ENCODE measurements at regions not wholly inside any gene's neighbourhood (a gene's known extent, or its start where the extent isn't known, plus 50 kb on each side); places are given as distances from the start of the nearest gene placed in this dataset.

GRCh38 chr4:27308379-27308778 is 447.7 kb downstream of the STIM2 start:
- Histone ChIP-seq H3K36me3 (ENCODE audit: control insufficient read depth, insufficient read depth, low read length) (no peaks in the 10 kb centered on the region), H3K4me3 (ENCODE audit: low read depth, low read length) (no peak overlapping the region), H3K27me3 (ENCODE audit: control insufficient read depth, insufficient read depth, low read length) (no peaks in the 10 kb centered on the region), H3K4me1 (ENCODE audit: control insufficient read depth, insufficient read depth, low read length) (no peaks in the 10 kb centered on the region), H3K9me3 (ENCODE audit: control insufficient read depth, insufficient read depth, low read length) (no peaks in the 10 kb centered on the region), H3K27ac (ENCODE audit: low read depth, low read length) (no peak overlapping the region)
- DNase-seq (ENCODE audit: low read depth in 4 of 6, low spot score in 6 of 6): peak in 1 of 6 donors; percentile 37
- WGBS (ENCODE audit: insufficient coverage): 82% methylated on average over 3 of the region's 6 CpGs

- H3K9me3 ChIP-seq (ENCODE audit: control insufficient read depth, insufficient read depth, low read length): no peaks in the 10 kb centered on the region
- H3K4me3 ChIP-seq (ENCODE audit: low read depth, low read length): no peak overlapping the region
- no peaks in the 10 kb centered on the region for H3K36me3 ChIP-seq (ENCODE audit: control insufficient read depth, insufficient read depth, low read length)
- H3K27me3 ChIP-seq (ENCODE audit: control insufficient read depth, insufficient read depth, low read length): no peaks in the 10 kb centered on the region
- no peaks in the 10 kb centered on the region for H3K4me1 ChIP-seq (ENCODE audit: control insufficient read depth, insufficient read depth, low read length)
- H3K27ac ChIP-seq (ENCODE audit: low read depth, low read length): no peak overlapping the region
- DNase-seq (ENCODE audit: low read depth in 4 of 6, low spot score in 6 of 6): no peak
These were observed 455.0 kb downstream of the STIM2 start for GRCh38 chr4:27315625-27316024.

- 93% methylated on average over 3 of the region's 4 CpGs for WGBS (ENCODE audit: insufficient coverage)
- H3K9me3 ChIP-seq (ENCODE audit: control insufficient read depth, insufficient read depth, low read length): no peaks in the 10 kb centered on the region
- no peak for DNase-seq (ENCODE audit: low read depth in 4 of 6, low spot score in 6 of 6)
- H3K27ac ChIP-seq (ENCODE audit: low read depth, low read length): no peak overlapping the region
- no peaks in the 10 kb centered on the region for H3K36me3 ChIP-seq (ENCODE audit: control insufficient read depth, insufficient read depth, low read length)
- H3K4me1 ChIP-seq (ENCODE audit: control insufficient read depth, insufficient read depth, low read length): no peaks in the 10 kb centered on the region
- no peaks in the 10 kb centered on the region for H3K27me3 ChIP-seq (ENCODE audit: control insufficient read depth, insufficient read depth, low read length)
- H3K4me3 ChIP-seq (ENCODE audit: low read depth, low read length): no peak overlapping the region
These were observed 455.5 kb downstream of the STIM2 start for GRCh38 chr4:27316176-27316575.

- Histone ChIP-seq H3K36me3 (ENCODE audit: control insufficient read depth, insufficient read depth, low read length) (no peaks in the 10 kb centered on the region), H3K9me3 (ENCODE audit: control insufficient read depth, insufficient read depth, low read length) (no peaks in the 10 kb centered on the region), H3K4me1 (ENCODE audit: control insufficient read depth, insufficient read depth, low read length) (no peaks in the 10 kb centered on the region), H3K27ac (ENCODE audit: low read depth, low read length) (no peak overlapping the region), H3K27me3 (ENCODE audit: control insufficient read depth, insufficient read depth, low read length) (no peaks in the 10 kb centered on the region), H3K4me3 (ENCODE audit: low read depth, low read length) (no peak overlapping the region)
- 27% methylated on average over 2 of the region's 6 CpGs for WGBS (ENCODE audit: insufficient coverage)
- peak in 2 of 6 donors; percentile 6 to 66 for DNase-seq (ENCODE audit: low read depth in 4 of 6, low spot score in 6 of 6)
These were observed 458.1 kb downstream of the STIM2 start for GRCh38 chr4:27318740-27319139.

- WGBS (ENCODE audit: insufficient coverage): 62% methylated on average over 2 of the region's 6 CpGs
- Histone ChIP-seq H3K4me1 (ENCODE audit: control insufficient read depth, insufficient read depth, low read length) (no peaks in the 10 kb centered on the region), H3K9me3 (ENCODE audit: control insufficient read depth, insufficient read depth, low read length) (no peaks in the 10 kb centered on the region), H3K36me3 (ENCODE audit: control insufficient read depth, insufficient read depth, low read length) (no peaks in the 10 kb centered on the region), H3K27ac (ENCODE audit: low read depth, low read length) (no peak overlapping the region), H3K27me3 (ENCODE audit: control insufficient read depth, insufficient read depth, low read length) (no peaks in the 10 kb centered on the region), H3K4me3 (ENCODE audit: low read depth, low read length) (no peak overlapping the region)
- DNase-seq (ENCODE audit: low read depth in 4 of 6, low spot score in 6 of 6): peak in 1 of 6 donors; percentile 76
These were observed 466.4 kb downstream of the STIM2 start for GRCh38 chr4:27326991-27327390.

GRCh38 chr4:27327421-27328181 is 467.0 kb downstream of the STIM2 start:
- H3K9me3 ChIP-seq (ENCODE audit: control insufficient read depth, insufficient read depth, low read length): no peaks in the 10 kb centered on the region
- no peaks in the 10 kb centered on the region for H3K27me3 ChIP-seq (ENCODE audit: control insufficient read depth, insufficient read depth, low read length)
- no peaks in the 10 kb centered on the region for H3K36me3 ChIP-seq (ENCODE audit: control insufficient read depth, insufficient read depth, low read length)
- DNase-seq (ENCODE audit: low read depth in 4 of 6, low spot score in 6 of 6): no peak
- no peak overlapping the region for H3K4me3 ChIP-seq (ENCODE audit: low read depth, low read length)
- H3K4me1 ChIP-seq (ENCODE audit: control insufficient read depth, insufficient read depth, low read length): no peaks in the 10 kb centered on the region
- no peak overlapping the region for H3K27ac ChIP-seq (ENCODE audit: low read depth, low read length)
- WGBS (ENCODE audit: insufficient coverage): 86% methylated on average over 1 of the region's 5 CpGs

GRCh38 chr4:27338530-27338929 is 477.9 kb downstream of the STIM2 start:
- Histone ChIP-seq H3K4me3 (ENCODE audit: low read depth, low read length) (no peak overlapping the region), H3K4me1 (ENCODE audit: control insufficient read depth, insufficient read depth, low read length) (no peaks in the 10 kb centered on the region), H3K27me3 (ENCODE audit: control insufficient read depth, insufficient read depth, low read length) (no peaks in the 10 kb centered on the region), H3K27ac (ENCODE audit: low read depth, low read length) (no peak overlapping the region), H3K9me3 (ENCODE audit: control insufficient read depth, insufficient read depth, low read length) (no peaks in the 10 kb centered on the region), H3K36me3 (ENCODE audit: control insufficient read depth, insufficient read depth, low read length) (no peaks in the 10 kb centered on the region)
- 71% methylated on average over 1 of the region's 3 CpGs for WGBS (ENCODE audit: insufficient coverage)
- no peak for DNase-seq (ENCODE audit: low read depth in 4 of 6, low spot score in 6 of 6)

GRCh38 chr4:27343411-27343810 is 482.8 kb downstream of the STIM2 start:
- Histone ChIP-seq H3K4me1 (ENCODE audit: control insufficient read depth, insufficient read depth, low read length) (no peaks in the 10 kb centered on the region), H3K9me3 (ENCODE audit: control insufficient read depth, insufficient read depth, low read length) (no peaks in the 10 kb centered on the region), H3K36me3 (ENCODE audit: control insufficient read depth, insufficient read depth, low read length) (no peaks in the 10 kb centered on the region), H3K4me3 (ENCODE audit: low read depth, low read length) (no peak overlapping the region), H3K27me3 (ENCODE audit: control insufficient read depth, insufficient read depth, low read length) (no peaks in the 10 kb centered on the region), H3K27ac (ENCODE audit: low read depth, low read length) (no peak overlapping the region)
- no CpG with 5 or more reads among the region's 3 CpGs for WGBS (ENCODE audit: insufficient coverage)
- no peak for DNase-seq (ENCODE audit: low read depth in 4 of 6, low spot score in 6 of 6)

GRCh38 chr4:27350161-27350560 is 489.5 kb downstream of the STIM2 start:
- Histone ChIP-seq H3K36me3 (ENCODE audit: control insufficient read depth, insufficient read depth, low read length) (no peaks in the 10 kb centered on the region), H3K9me3 (ENCODE audit: control insufficient read depth, insufficient read depth, low read length) (no peaks in the 10 kb centered on the region), H3K27me3 (ENCODE audit: control insufficient read depth, insufficient read depth, low read length) (no peaks in the 10 kb centered on the region), H3K4me1 (ENCODE audit: control insufficient read depth, insufficient read depth, low read length) (no peaks in the 10 kb centered on the region), H3K27ac (ENCODE audit: low read depth, low read length) (no peak overlapping the region), H3K4me3 (ENCODE audit: low read depth, low read length) (no peak overlapping the region)
- DNase-seq (ENCODE audit: low read depth in 4 of 6, low spot score in 6 of 6): no peak
- no CpG with 5 or more reads among the region's 3 CpGs for WGBS (ENCODE audit: insufficient coverage)

GRCh38 chr4:27357283-27357682 is 496.6 kb downstream of the STIM2 start:
- Histone ChIP-seq H3K9me3 (ENCODE audit: control insufficient read depth, insufficient read depth, low read length) (no peaks in the 10 kb centered on the region), H3K27ac (ENCODE audit: low read depth, low read length) (no peak overlapping the region), H3K4me1 (ENCODE audit: control insufficient read depth, insufficient read depth, low read length) (no peaks in the 10 kb centered on the region), H3K36me3 (ENCODE audit: control insufficient read depth, insufficient read depth, low read length) (no peaks in the 10 kb centered on the region), H3K4me3 (ENCODE audit: low read depth, low read length) (no peak overlapping the region), H3K27me3 (ENCODE audit: control insufficient read depth, insufficient read depth, low read length) (no peaks in the 10 kb centered on the region)
- DNase-seq (ENCODE audit: low read depth in 4 of 6, low spot score in 6 of 6): peak in 2 of 6 donors; percentile 51 to 86
- WGBS (ENCODE audit: insufficient coverage): 80% methylated on average over 1 of the region's 6 CpGs

Measured in spinal cord (tissue), 9 donors.